HFF-Myc (cell line): ENCODE measurements at regions not wholly inside any gene's neighbourhood (a gene's known extent, or its start where the extent isn't known, plus 50 kb on each side); places are given as distances from the start of the nearest gene placed in this dataset.

Experiments
- DNase-seq: peaks from one replicate; pipeline ENCODE4 v3.0.0-alpha.2; 2011; ENCODE audit warnings: low read depth; ENCODE audit errors: extremely low read depth
- H3K4me3 ChIP-seq: replicated peaks from 2 replicates; pipeline ENCODE4 v1.5.1; 2011; ENCODE audit warnings: low read depth, mild to moderate bottlenecking, control low read depth, low read length
- TF ChIP-seq, protein P1 (sequence below): IDR thresholded peaks from 2 replicates; pipeline ENCODE4 v1.5.1; 2012; ENCODE audit warnings: mild to moderate bottlenecking, low read depth, low read length, control low read depth; ENCODE audit errors: missing control alignments

DNA sequence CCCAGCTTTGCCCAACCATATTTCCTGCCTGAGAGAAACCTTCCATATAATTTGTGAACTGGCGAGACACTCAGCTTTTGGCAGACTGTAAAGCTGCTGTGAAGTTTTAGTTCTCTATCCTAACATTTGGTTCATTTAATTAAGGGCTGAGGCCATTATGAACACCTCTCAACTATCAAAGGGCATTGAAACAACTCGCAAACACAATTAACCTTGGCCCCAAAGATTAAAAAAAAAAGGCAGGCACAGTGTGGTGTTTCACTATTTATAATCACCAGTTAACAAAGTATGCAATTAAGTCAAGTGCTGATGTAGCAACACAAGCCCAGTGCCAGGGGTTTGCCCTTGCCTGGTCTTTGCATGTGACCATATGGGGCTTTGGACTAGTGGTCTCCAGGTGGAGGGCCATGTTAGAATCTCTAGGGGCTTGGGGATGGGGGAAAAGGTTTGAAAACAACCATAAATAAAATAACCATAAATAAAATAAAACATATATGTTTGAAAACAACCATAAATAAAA, 297.6 kb upstream of the SKOR2 start:
- H3K4me3 ChIP-seq, result no peak overlapping the region
- TF ChIP-seq, protein P1, sequence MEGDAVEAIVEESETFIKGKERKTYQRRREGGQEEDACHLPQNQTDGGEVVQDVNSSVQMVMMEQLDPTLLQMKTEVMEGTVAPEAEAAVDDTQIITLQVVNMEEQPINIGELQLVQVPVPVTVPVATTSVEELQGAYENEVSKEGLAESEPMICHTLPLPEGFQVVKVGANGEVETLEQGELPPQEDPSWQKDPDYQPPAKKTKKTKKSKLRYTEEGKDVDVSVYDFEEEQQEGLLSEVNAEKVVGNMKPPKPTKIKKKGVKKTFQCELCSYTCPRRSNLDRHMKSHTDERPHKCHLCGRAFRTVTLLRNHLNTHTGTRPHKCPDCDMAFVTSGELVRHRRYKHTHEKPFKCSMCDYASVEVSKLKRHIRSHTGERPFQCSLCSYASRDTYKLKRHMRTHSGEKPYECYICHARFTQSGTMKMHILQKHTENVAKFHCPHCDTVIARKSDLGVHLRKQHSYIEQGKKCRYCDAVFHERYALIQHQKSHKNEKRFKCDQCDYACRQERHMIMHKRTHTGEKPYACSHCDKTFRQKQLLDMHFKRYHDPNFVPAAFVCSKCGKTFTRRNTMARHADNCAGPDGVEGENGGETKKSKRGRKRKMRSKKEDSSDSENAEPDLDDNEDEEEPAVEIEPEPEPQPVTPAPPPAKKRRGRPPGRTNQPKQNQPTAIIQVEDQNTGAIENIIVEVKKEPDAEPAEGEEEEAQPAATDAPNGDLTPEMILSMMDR, result no peak
- DNase-seq, result no peak

DNA sequence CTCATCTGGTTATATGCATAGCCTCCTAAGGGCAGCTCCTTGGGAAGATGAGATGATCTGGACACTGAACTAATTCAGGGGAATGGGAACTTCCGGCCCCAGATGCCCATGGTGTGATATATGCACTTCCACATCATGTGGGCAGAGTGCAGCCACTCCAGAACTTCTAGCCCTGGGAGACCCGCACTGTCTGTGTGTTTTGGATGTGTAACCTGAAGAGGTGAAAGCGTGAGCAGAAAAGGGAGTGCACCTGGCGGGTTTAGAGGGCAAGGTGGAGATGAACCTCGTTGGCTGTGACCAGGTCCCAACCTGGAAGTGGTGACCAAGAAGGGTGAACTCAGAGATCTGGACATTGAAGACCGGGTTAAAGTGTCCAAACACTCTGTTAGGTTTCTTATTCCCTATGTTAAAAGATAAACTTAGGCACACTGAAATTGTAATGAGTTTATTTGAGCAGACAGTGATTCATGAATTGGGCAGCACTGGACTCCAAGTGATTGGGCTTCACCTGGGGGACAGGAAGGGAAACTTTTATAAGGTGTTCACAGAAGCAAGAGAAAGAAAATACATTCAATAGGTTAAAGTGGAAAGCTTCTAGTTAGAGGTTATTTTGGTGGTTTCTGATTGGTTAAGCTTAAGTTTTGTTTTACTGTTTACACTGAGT, 296.2 kb upstream of the SKOR2 start:
- TF ChIP-seq, protein P1, result no peak
- no peak for DNase-seq
- H3K4me3 ChIP-seq, result no peak overlapping the region

DNA sequence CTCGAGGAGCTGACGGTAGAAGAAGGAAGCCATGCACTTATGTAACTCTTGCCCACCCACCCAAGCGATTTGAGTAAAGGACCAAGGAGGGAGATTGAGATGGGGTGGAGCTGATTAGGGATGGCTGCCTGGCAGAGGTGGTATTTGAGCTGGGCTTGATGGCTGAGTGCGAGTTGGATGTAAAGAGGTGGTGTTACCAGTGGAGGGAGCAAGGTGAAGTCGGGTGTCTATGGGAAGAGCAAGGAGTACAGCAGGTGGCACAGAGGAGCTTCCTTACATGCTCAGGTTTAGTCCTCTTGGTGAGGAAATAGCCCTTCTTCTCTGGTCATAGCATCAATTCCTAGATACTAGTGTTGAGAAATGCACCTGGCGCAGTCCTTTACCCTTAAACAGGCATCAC, 294.2 kb upstream of the SKOR2 start:
- no peak overlapping the region for H3K4me3 ChIP-seq
- DNase-seq, result no peak
- TF ChIP-seq, protein P1, result no peak

DNA sequence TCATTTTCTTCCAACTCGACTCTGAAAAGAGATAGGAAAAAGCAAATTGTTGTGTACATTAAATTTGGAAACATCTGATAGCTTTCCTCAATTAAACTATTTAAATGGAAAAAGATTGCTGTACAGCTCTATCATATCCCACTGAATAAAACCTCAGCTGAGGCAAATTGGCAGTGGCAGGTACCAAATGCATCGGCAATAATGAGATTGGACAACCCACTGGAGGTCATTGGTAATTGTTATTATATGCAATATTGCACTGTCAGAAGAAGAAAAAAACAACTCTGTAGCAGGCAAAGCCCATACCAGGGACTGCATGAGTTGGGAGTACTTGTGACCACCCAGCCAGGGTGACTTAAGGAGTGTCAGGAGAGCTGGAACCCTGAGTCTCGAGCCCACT, 291.6 kb upstream of the SKOR2 start:
- H3K4me3 ChIP-seq, result no peak overlapping the region
- no peak for DNase-seq
- TF ChIP-seq, protein P1, result no peak

DNA sequence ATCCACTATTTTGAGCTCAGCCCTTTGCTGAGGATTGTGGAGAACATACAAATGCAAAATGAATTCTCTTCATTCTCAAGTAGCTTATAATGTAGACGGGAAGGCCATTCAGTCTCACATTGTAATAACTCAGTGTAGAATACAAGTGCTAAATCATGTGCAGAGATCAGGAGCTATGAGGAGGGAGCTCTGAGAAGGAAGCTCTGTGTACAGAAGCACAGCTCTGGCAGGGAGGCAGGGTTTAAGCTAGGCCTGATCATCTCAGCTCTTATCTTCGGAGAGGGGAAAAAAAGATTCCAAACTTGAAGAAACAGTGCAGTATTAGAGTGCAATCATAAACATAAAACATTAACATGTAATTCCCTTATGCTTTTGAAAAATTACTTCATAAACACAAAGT, 291.1 kb upstream of the SKOR2 start:
- H3K4me3 ChIP-seq, result no peak overlapping the region
- TF ChIP-seq, protein P1, result no peak
- DNase-seq, result no peak

DNA sequence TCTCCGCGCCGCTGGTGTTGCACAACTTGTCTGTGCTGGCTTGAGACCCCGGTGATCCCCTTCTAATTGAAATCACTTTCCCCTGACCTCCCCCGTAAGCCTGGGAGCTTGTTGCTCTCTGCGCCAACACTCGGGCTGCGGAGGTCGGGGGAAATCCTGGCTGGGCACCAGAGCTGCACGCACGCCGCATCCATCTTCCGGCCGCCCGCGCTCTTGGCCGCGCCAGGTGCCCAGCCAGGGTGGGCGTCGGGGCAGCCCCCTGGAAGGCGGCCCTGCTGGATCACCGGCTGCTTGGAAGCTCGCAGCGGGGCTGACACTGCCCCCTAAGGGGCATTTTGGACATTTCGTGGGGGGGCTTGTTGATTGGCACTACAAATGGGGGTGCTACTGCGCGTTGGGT, 280.3 kb upstream of the SKOR2 start:
- DNase-seq, result no peak

More for the DNA sequence above, 280.3 kb upstream of the SKOR2 start:
- H3K4me3 ChIP-seq, result no peak overlapping the region
- TF ChIP-seq, protein P1, result no peak
